BJ (cell line): ENCODE measurements at regions not wholly inside any gene's neighbourhood (a gene's known extent, or its start where the extent isn't known, plus 50 kb on each side); places are given as distances from the start of the nearest gene placed in this dataset.

ENCODE experiments used
- CTCF ChIA-PET: fragments of 350-600 bp; formaldehyde crosslinking; extraction: SDS; loops from one replicate; lab custom pipeline; 2021; ENCODE audit warnings: antibody characterized with exemption, inconsistent platforms; lab: Yijun Ruan, JAX
- POLR2A ChIA-PET: fragments of 300-600 bp; sonication (Branson Sonifier 250); formaldehyde crosslinking; extraction: SDS; loops from one replicate; lab custom pipeline; 2021; ENCODE audit warnings: antibody characterized with exemption; lab: Charles Lee
- DNase-seq: peaks from one replicate; pipeline ENCODE4 v3.0.0-alpha.2; 2011; ENCODE audit warnings: low read depth
- H3K27me3 ChIP-seq: 2 replicates; pipeline ENCODE4 v1.6.0; 2011; ENCODE audit warnings: low read length; ENCODE audit not compliant: control insufficient read depth, insufficient read depth
- H3K36me3 ChIP-seq: 2 replicates; pipeline ENCODE4 v1.5.1; 2011; ENCODE audit warnings: low read length; ENCODE audit not compliant: control insufficient read depth, insufficient read depth
- H3K4me3 ChIP-seq: 2 replicates; pipeline ENCODE4 v1.5.1; 2011; ENCODE audit warnings: low read depth, mild to moderate bottlenecking, control low read depth, low read length
- CTCF ChIP-seq: IDR thresholded peaks from 2 replicates; pipeline ENCODE4 v1.5.1; 2011; ENCODE audit warnings: low read depth, mild to moderate bottlenecking, control low read depth, inconsistent platforms, low read length, moderate library complexity; ENCODE audit not compliant: insufficient read depth

- H3K27me3 ChIP-seq = no peaks in the 10 kb centered on the region
- H3K4me3 ChIP-seq = no peak overlapping the region
- no peak for TF ChIP-seq CTCF
- no peak for DNase-seq
- H3K36me3 ChIP-seq = no peaks in the 10 kb centered on the region
- ChIA-PET POLR2A (no interaction called here), CTCF (no interaction called here)
These were observed 1795.5 kb upstream of the FLRT2 start for GRCh38 chr14:83734431-83734830.

- TF ChIP-seq CTCF = no peak
- POLR2A ChIA-PET = no interaction called here
- Histone ChIP-seq H3K27me3 (no peaks in the 10 kb centered on the region), H3K4me3 (no peak overlapping the region), H3K36me3 (no peaks in the 10 kb centered on the region)
- no peak for DNase-seq
- CTCF ChIA-PET = no interaction called here
These were observed 1788.7 kb upstream of the FLRT2 start for GRCh38 chr14:83741269-83741668.

- Histone ChIP-seq H3K27me3 (no peaks in the 10 kb centered on the region), H3K4me3 (no peak overlapping the region), H3K36me3 (no peaks in the 10 kb centered on the region)
- POLR2A ChIA-PET = no interaction called here
- DNase-seq = no peak
- no peak for TF ChIP-seq CTCF
- CTCF ChIA-PET = no interaction called here
These were observed 1785.7 kb upstream of the FLRT2 start for GRCh38 chr14:83744224-83744623.

GRCh38 chr14:83744891-83745290, 1785.1 kb upstream of the FLRT2 start:
- Histone ChIP-seq H3K27me3 (no peaks in the 10 kb centered on the region), H3K36me3 (no peaks in the 10 kb centered on the region), H3K4me3 (no peak overlapping the region)
- POLR2A ChIA-PET = no interaction called here
- CTCF ChIA-PET = no interaction called here
- no peak for DNase-seq
- TF ChIP-seq CTCF = no peak

- H3K27me3 ChIP-seq = no peaks in the 10 kb centered on the region
- POLR2A ChIA-PET = no interaction called here
- no peak for TF ChIP-seq CTCF
- DNase-seq = no peak
- H3K36me3 ChIP-seq = no peaks in the 10 kb centered on the region
- CTCF ChIA-PET = no interaction called here
- no peak overlapping the region for H3K4me3 ChIP-seq
These were observed 1783.6 kb upstream of the FLRT2 start for GRCh38 chr14:83746336-83746735.
